ENCODE measurements at regions not wholly inside any gene's neighbourhood (a gene's known extent, or its start where the extent isn't known, plus 50 kb on each side); places are given as distances from the start of the nearest gene placed in this dataset.
"Not testable (repeated sequence)": the region's sequence is repeated elsewhere in the genome, so short reads cannot be mapped to it uniquely, and the experiment has no call there.

DNA sequence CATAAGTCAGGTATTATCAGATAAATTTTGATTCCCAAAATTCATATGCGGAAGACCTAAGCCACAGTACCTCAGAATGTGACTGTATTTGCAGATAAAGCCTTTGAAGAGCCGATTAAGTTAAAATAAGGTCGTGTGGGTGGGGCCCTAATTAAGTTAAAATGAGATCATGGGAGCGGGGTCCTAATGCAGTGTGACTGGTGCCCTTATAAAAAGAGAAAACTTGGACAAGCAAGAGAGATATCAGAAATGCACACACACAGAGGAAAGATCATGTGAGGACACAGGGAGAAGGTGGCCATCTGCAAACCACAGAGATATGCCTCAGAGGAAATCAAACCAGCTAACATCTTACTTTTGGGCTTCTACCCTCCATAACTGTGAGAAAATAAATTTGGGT, 236.1 kb downstream of the FBXO8 start:
- Histone ChIP-seq H2BK12ac (ENCODE audit: insufficient read length, low read depth, low read length) (no peak overlapping the region), H3K9me3 (ENCODE audit: control insufficient read depth, low read depth, low read length) (no peaks in the 10 kb centered on the region), H3K4ac (ENCODE audit: low read depth, low read length) (no peak overlapping the region), H4K8ac (replicated peaks; ENCODE audit: insufficient read length, low read depth, low read length) (no peak overlapping the region), H3K27ac (ENCODE audit: insufficient read length, low read depth, low read length) (no peak overlapping the region), H4K91ac (ENCODE audit: insufficient read length, low read depth, low read length) (no peak overlapping the region), H3K23ac (ENCODE audit: insufficient read length, low read depth, low read length) (no peak overlapping the region), H3K4me1 (ENCODE audit: insufficient read depth, low read length) (no peaks in the 10 kb centered on the region), H2BK15ac (ENCODE audit: low read depth, low read length) (no peak overlapping the region), H3K9ac (ENCODE audit: extremely low read depth, insufficient read length, low read length) (no peak overlapping the region), H4K5ac (ENCODE audit: insufficient read length, low read depth, low read length) (no peak overlapping the region), H2AK5ac (ENCODE audit: insufficient read length, low read length) (no peak overlapping the region), H3K18ac (ENCODE audit: insufficient read length, low read depth, low read length) (no peak overlapping the region), H2BK20ac (ENCODE audit: low read depth, low read length, poor library complexity, severe bottlenecking) (no peak overlapping the region), H3K79me2 (ENCODE audit: insufficient read depth, low read length) (no peaks in the 10 kb centered on the region), H3K27me3 (ENCODE audit: insufficient read depth, low read length) (no peaks in the 10 kb centered on the region), H2BK5ac (ENCODE audit: insufficient read length, low read length) (no peak overlapping the region), H4K20me1 (ENCODE audit: control insufficient read depth, insufficient read depth, insufficient read length) (no peaks in the 10 kb centered on the region), H3K14ac (ENCODE audit: insufficient read depth, low read length) (no peak overlapping the region), H3K4me2 (ENCODE audit: insufficient read depth, insufficient read length, low read length) (no peak overlapping the region), H3T11ph (ENCODE audit: low read length) (no peak overlapping the region), H3K56ac (ENCODE audit: insufficient read length, low read depth, low read length) (no peak overlapping the region), H3K79me1 (ENCODE audit: insufficient read depth, low read depth, low read length, poor library complexity, severe bottlenecking) (no peaks in the 10 kb centered on the region), H3K23me2 (ENCODE audit: insufficient read length, low read depth, low read length, poor library complexity, severe bottlenecking) (no peaks in the 10 kb centered on the region), H2BK120ac (ENCODE audit: low read depth, low read length, poor library complexity, severe bottlenecking) (no peak overlapping the region), H2AFZ (ENCODE audit: low read length) (no peak overlapping the region)
- no CpG with 5 or more reads among the region's 4 CpGs for WGBS (ENCODE audit: extremely low coverage, insufficient read length, low lambda C conversion rate)
- H3K4me3 Mint-ChIP-seq: no peak overlapping the region
- H3K27ac Mint-ChIP-seq: peak overlapping the region in 1 of 3 experiments; percentile 23; a peak in 3 of 7 replicates
- no peaks in the 10 kb centered on the region; a peak in 1 of 7 replicates for H3K36me3 Mint-ChIP-seq (ENCODE audit: insufficient read depth in 1 of 3, low read depth in 3 of 3)
- no peak for DNase-seq
- no peaks in the 10 kb centered on the region for H3K27me3 Mint-ChIP-seq (ENCODE audit: low read depth)
- peaks cover 0 to 6% of the 10 kb centered on the region in 2 experiments; a peak in 3 of 5 replicates for H3K9me3 Mint-ChIP-seq
- TF ChIP-seq, protein P1, sequence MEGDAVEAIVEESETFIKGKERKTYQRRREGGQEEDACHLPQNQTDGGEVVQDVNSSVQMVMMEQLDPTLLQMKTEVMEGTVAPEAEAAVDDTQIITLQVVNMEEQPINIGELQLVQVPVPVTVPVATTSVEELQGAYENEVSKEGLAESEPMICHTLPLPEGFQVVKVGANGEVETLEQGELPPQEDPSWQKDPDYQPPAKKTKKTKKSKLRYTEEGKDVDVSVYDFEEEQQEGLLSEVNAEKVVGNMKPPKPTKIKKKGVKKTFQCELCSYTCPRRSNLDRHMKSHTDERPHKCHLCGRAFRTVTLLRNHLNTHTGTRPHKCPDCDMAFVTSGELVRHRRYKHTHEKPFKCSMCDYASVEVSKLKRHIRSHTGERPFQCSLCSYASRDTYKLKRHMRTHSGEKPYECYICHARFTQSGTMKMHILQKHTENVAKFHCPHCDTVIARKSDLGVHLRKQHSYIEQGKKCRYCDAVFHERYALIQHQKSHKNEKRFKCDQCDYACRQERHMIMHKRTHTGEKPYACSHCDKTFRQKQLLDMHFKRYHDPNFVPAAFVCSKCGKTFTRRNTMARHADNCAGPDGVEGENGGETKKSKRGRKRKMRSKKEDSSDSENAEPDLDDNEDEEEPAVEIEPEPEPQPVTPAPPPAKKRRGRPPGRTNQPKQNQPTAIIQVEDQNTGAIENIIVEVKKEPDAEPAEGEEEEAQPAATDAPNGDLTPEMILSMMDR (conservative IDR thresholded peaks at IDR 0.05): no peak
- peaks cover 2 to 12% of the 10 kb centered on the region in 2 experiments for H3K4me1 Mint-ChIP-seq

DNA sequence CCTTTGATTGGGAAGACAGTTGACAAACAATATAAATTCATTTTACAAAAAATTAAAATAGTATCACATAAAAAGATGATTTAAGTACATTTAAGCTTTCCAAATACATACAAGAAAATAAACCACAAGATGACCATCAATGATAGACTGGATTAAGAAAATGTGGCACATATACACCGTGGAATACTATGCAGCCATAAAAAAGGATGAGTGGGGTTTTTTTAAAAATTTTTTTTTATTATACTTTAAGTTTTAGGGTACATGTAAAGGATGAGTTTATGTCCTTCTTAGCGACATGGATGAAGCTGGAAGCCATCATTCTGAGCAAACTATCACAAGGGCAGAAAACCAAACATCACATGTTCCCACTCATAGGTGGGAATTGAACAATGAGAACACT, 237.6 kb downstream of the FBXO8 start:
- H2BK15ac ChIP-seq (ENCODE audit: low read depth, low read length); H3K27me3 ChIP-seq (ENCODE audit: insufficient read depth, low read length); H3K27me3 Mint-ChIP-seq (ENCODE audit: low read depth); H3K9me3 ChIP-seq (ENCODE audit: control insufficient read depth, low read depth, low read length); H3K4me3 Mint-ChIP-seq; H3T11ph ChIP-seq (ENCODE audit: low read length); H3K23ac ChIP-seq (ENCODE audit: insufficient read length, low read depth, low read length); H3K4me1 ChIP-seq (ENCODE audit: insufficient read depth, low read length); H3K79me2 ChIP-seq (ENCODE audit: insufficient read depth, low read length); H2AK5ac ChIP-seq (ENCODE audit: insufficient read length, low read length); H3K9me3 Mint-ChIP-seq; H4K5ac ChIP-seq (ENCODE audit: insufficient read length, low read depth, low read length); H3K4me2 ChIP-seq (ENCODE audit: insufficient read depth, insufficient read length, low read length); H4K20me1 ChIP-seq (ENCODE audit: control insufficient read depth, insufficient read depth, insufficient read length); H3K14ac ChIP-seq (ENCODE audit: insufficient read depth, low read length); H3K56ac ChIP-seq (ENCODE audit: insufficient read length, low read depth, low read length); H3K36me3 Mint-ChIP-seq (ENCODE audit: insufficient read depth in 1 of 3, low read depth in 3 of 3); H2AFZ ChIP-seq (ENCODE audit: low read length); H4K8ac ChIP-seq (replicated peaks; ENCODE audit: insufficient read length, low read depth, low read length); H2BK5ac ChIP-seq (ENCODE audit: insufficient read length, low read length); H4K91ac ChIP-seq (ENCODE audit: insufficient read length, low read depth, low read length); H3K27ac ChIP-seq (ENCODE audit: insufficient read length, low read depth, low read length); H2BK120ac ChIP-seq (ENCODE audit: low read depth, low read length, poor library complexity, severe bottlenecking); H3K4ac ChIP-seq (ENCODE audit: low read depth, low read length); H3K18ac ChIP-seq (ENCODE audit: insufficient read length, low read depth, low read length); H3K23me2 ChIP-seq (ENCODE audit: insufficient read length, low read depth, low read length, poor library complexity, severe bottlenecking); H3K9ac ChIP-seq (ENCODE audit: extremely low read depth, insufficient read length, low read length); H3K27ac Mint-ChIP-seq; H2BK12ac ChIP-seq (ENCODE audit: insufficient read length, low read depth, low read length); H2BK20ac ChIP-seq (ENCODE audit: low read depth, low read length, poor library complexity, severe bottlenecking); DNase-seq; H3K79me1 ChIP-seq (ENCODE audit: insufficient read depth, low read depth, low read length, poor library complexity, severe bottlenecking): not testable (repeated sequence)
- peaks cover 16 to 23% of the 10 kb centered on the region in 2 experiments for H3K4me1 Mint-ChIP-seq
- WGBS (ENCODE audit: extremely low coverage, insufficient read length, low lambda C conversion rate): no CpG with 5 or more reads among the region's 2 CpGs
